ENCODE measurements at regions not wholly inside any gene's neighbourhood (a gene's known extent, or its start where the extent isn't known, plus 50 kb on each side); places are given as distances from the start of the nearest gene placed in this dataset.

DNA sequence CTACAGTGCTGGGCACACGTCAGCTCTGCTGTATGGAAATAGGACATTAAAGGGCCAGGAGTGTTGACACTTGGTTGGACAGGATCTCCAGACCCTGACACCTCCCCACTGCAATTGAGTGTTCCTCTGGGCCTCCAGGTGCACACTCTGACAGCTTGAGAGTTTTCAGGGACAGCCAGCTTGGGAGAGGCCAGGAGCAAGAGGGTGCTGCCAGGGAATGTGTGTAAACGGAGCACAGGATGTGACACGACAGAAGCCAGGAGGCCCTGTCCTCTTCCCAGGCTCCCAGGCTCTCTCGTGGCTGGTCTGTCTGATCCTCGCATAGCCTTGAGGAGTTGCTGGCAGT lies 318.1 kb upstream of the HS6ST1 start:
- no peaks in the 10 kb centered on the region for H3K27me3 Mint-ChIP-seq
- H3K9me3 Mint-ChIP-seq: no peaks in the 10 kb centered on the region
- H3K36me3 Mint-ChIP-seq: no peaks in the 10 kb centered on the region
- H3K4me3 Mint-ChIP-seq: no peak overlapping the region
- H3K4me1 Mint-ChIP-seq: no peaks in the 10 kb centered on the region
- H3K27ac Mint-ChIP-seq: no peak overlapping the region

DNA sequence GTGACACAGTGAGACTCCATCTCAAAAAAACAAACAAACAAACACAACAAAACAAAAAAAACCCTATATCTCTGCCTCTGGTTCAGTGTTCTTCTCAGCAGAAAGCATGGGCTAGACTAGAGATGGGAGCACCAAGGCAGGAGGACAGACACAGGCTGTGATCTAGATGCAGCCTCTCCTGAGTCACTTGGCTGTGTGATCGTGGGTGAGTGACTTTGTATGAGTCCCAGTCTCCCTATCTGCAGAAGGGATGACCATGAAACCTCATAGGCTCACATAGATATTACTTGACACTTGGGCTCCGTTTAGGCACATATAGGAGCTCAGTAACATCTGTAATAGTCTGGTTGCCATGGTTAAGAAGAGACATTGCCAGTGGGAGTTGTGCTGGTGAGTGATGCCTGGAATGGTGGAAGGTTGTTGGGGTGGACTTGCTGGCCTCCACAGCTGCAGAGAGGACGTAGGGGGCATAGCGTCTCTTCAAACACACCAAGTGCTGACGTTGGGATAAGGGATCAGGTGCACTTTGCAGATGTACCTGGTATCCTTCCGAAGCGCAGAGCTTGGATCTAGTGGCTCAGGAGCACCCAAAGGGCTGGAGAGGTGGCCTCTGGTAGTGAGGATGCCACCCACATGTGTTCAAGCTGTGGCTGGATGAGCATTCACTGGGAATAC lies 318.9 kb upstream of the HS6ST1 start:
- no peaks in the 10 kb centered on the region for H3K27me3 Mint-ChIP-seq
- H3K4me1 Mint-ChIP-seq: no peaks in the 10 kb centered on the region
- H3K36me3 Mint-ChIP-seq: no peaks in the 10 kb centered on the region
- no peak overlapping the region for H3K27ac Mint-ChIP-seq
- no peaks in the 10 kb centered on the region for H3K9me3 Mint-ChIP-seq
- H3K4me3 Mint-ChIP-seq: no peak overlapping the region

DNA sequence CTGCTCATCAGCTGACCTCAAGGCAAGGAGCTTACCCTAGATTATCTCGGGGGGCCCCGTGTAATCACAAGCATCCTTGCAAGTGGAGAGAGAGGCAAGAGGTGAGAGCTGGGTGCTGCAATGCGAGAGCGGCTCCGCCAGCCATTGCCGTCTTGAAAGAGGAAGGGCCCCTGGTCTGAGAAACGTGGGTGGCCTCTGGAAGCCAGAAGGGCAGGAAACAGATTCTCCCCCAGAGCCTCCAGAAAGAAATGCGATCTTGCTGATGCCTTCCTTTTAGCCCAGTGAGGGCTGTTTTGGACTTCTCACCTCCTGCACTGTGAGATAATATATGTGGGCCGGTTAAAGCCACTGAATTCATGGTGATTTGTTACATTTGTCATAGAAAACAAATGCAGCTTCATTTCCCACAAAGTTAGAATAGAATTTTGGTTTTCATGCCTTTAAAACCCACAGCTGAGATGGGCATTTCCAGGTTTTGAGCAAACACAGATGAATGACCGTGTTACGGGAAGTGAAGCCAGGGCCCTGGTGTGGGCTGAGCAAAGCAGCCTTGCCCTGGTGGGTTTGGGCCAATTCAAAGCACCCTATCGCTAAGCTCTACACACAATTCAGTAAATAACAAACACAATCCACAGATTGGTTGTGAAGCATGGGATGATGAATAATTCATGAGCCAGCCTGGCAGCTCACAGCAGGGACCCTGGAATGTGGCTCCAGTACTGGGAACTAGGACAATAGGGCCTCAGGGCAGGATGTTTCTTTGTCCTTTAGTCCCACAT lies 319.9 kb upstream of the HS6ST1 start:
- Mint-ChIP-seq H3K9me3 (no peaks in the 10 kb centered on the region), H3K36me3 (no peaks in the 10 kb centered on the region), H3K4me3 (no peak overlapping the region), H3K27me3 (no peaks in the 10 kb centered on the region), H3K27ac (no peak overlapping the region), H3K4me1 (no peaks in the 10 kb centered on the region)

DNA sequence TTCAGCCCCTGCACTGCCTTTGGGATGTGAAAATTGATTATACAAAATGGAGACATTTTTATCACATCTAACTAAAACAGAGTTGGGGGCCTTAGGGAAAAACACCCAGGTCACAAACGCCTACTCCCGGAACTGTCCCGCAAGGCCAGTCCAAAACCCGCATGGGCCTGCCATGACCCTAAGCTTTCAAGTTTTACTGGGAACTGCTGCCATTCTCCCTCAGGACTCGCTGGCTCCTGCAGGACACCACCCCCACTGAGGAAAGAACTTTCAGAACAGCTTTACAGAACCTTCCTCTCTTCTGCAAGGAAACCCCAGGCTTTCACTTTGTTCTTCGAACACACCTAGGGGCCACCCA lies 320.4 kb upstream of the HS6ST1 start:
- Mint-ChIP-seq H3K4me1 (no peaks in the 10 kb centered on the region), H3K27ac (no peak overlapping the region), H3K4me3 (no peak overlapping the region), H3K36me3 (no peaks in the 10 kb centered on the region), H3K9me3 (no peaks in the 10 kb centered on the region), H3K27me3 (no peaks in the 10 kb centered on the region)

DNA sequence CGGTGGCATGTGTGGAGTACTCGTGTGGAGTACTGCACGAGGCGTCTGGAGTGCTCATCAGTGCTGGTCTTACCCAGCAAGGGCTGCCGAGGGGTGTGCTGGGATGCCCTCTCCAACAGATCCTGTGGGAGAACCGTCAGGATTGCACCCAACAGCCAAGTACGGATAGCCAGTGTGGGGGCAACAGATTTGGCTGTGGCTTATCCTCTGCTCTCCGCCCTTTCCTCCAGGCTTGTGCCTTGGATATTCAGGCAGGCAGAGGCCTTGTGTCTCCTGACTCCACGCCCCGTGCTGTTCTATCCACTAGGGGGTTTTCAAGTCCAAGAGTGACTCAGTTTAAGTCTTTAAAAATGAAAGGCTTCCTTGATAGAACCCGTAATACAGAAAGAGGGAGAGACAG lies 321.0 kb upstream of the HS6ST1 start:
- Mint-ChIP-seq H3K9me3 (no peaks in the 10 kb centered on the region), H3K27me3 (no peaks in the 10 kb centered on the region), H3K4me3 (no peak overlapping the region), H3K4me1 (no peaks in the 10 kb centered on the region), H3K36me3 (no peaks in the 10 kb centered on the region), H3K27ac (no peak overlapping the region)

DNA sequence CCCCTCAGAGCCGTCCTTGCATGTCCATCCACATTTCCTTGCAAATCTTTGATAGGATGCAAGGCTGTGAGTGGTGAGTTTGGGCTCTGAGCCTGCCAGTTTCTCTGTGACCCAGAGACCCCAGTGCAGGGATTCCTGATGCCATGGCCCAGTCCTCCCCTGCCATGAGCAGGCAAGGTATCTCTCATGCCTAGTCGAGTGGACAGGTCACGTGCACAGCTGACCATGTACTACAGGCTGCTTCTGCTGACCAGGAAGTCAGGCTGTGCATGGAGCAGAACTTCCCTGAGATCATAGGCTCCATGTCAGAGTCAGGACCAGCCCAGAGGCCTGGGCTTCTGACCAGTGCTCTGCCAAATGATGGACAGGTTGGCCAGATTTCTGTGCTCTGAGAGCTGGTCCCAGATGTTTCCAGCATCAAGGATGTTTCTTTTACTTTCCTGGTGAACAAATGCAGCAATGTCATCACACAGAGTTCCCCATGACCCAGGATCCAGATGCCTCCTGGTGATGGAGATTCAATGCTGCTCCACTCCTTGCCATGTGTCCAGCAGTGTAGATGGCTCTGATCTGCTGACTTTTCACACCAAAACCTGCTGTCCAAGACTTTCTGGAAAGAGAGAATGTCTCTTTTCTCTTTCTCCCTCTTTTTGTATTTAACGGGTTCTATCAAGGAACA lies 321.6 kb upstream of the HS6ST1 start:
- no peaks in the 10 kb centered on the region for H3K36me3 Mint-ChIP-seq
- H3K27ac Mint-ChIP-seq: no peak overlapping the region
- no peaks in the 10 kb centered on the region for H3K27me3 Mint-ChIP-seq
- H3K4me1 Mint-ChIP-seq: no peaks in the 10 kb centered on the region
- H3K9me3 Mint-ChIP-seq: no peaks in the 10 kb centered on the region
- H3K4me3 Mint-ChIP-seq: no peak overlapping the region

DNA sequence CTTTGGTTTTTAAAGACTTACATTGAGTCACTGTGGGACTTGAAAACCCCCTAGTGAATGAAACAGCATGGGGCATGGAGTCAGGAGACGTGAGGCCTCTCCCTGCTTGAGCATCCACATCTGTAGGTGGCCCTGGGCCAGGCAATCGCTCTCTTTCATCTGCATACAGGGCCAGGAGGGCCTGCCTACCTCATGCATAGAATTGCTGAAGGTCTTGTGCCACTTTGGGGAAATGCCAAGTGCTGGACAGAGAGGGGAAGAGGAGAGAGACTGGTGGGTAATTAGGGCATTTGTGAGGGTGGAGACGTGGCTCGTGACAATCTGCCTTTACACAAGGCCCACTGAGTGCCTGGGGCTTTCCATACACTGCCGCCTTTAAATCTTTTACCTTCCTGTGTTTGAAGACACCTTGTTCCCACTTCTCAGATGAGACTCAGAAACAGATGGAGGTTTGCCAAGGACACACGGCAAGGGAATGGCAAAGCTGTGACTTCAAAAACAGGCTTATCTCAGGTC lies 322.2 kb upstream of the HS6ST1 start:
- Mint-ChIP-seq H3K9me3 (no peaks in the 10 kb centered on the region), H3K4me3 (no peak overlapping the region), H3K4me1 (no peaks in the 10 kb centered on the region), H3K27ac (no peak overlapping the region), H3K27me3 (no peaks in the 10 kb centered on the region), H3K36me3 (no peaks in the 10 kb centered on the region)

DNA sequence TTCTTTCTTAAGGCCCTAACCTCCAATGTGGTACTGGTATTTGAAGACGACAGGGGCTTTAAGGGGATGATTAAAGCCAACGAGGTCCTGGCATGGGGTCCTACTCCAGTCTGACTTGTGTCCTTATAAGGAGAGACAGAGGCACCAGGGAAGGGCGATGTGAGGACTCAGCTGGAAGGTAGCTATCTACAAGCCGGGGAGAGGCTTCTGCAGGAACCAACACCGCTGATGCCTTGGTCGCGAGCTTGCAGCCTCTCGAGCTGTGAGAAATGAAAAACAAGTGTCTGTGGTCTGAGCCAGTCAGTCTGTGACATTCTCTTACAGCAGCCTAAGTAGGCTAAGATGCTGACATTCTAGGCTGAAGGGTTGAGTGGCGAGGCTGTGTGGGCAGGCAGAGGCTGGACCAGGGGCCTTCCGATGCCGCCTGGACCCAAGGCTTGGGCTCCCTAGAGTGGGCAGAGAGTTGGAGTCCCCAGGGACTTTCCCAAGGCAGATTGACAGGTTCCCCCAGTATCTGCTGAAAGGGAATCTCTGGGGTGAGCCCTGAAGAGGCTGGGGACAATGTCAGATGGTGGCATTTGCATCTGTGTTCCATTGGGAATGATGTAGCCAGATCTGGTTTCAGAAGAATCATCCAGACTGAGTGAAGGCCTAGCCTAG lies 322.9 kb upstream of the HS6ST1 start:
- no peaks in the 10 kb centered on the region for H3K9me3 Mint-ChIP-seq
- H3K27ac Mint-ChIP-seq: no peak overlapping the region
- H3K4me3 Mint-ChIP-seq: no peak overlapping the region
- no peaks in the 10 kb centered on the region for H3K4me1 Mint-ChIP-seq
- H3K36me3 Mint-ChIP-seq: no peaks in the 10 kb centered on the region
- no peaks in the 10 kb centered on the region for H3K27me3 Mint-ChIP-seq

DNA sequence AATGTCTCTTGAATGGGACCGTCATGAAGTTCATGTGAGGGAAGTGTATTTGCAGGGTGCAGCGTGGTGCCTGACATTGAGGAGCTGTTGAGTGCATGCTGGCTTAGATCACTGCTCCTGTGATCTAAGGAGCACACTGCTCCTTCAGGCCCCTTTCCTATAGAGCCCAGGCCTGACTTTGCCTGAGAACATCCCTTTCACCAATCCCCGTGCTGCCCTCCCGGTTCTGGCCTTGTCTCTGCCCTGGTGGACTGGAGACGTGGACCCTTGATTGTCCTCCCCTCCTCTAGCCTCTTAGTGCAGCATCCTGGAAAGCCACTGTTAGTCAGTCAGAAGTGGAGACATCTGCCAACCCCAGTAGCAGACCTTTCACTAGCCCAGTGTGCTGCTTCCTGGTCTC lies 323.6 kb upstream of the HS6ST1 start:
- Mint-ChIP-seq H3K27me3 (no peaks in the 10 kb centered on the region), H3K36me3 (no peaks in the 10 kb centered on the region), H3K4me3 (no peak overlapping the region), H3K27ac (no peak overlapping the region), H3K4me1 (no peaks in the 10 kb centered on the region), H3K9me3 (no peaks in the 10 kb centered on the region)

DNA sequence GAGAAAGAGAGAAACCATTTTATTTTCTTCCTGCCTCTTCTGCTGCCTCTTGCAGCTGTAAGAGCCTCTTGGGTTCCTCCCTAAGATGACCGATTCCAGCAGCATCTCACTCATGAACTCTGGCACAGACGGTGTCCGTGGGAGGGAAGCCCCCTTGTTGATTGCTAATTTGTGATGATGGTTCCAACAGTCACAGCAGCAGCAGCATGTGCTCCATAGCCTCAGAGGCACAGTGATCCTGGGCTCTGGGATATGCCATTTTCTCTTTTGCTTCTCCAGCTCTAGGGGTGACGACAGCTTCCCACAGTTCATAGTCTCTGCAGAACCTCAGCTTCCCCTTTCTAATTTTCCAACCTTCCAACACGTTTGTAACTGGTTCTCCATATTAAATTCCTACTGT lies 324.2 kb upstream of the HS6ST1 start:
- Mint-ChIP-seq H3K27ac (no peak overlapping the region), H3K9me3 (no peaks in the 10 kb centered on the region), H3K4me1 (no peaks in the 10 kb centered on the region), H3K36me3 (no peaks in the 10 kb centered on the region), H3K4me3 (no peak overlapping the region), H3K27me3 (no peaks in the 10 kb centered on the region)

DNA sequence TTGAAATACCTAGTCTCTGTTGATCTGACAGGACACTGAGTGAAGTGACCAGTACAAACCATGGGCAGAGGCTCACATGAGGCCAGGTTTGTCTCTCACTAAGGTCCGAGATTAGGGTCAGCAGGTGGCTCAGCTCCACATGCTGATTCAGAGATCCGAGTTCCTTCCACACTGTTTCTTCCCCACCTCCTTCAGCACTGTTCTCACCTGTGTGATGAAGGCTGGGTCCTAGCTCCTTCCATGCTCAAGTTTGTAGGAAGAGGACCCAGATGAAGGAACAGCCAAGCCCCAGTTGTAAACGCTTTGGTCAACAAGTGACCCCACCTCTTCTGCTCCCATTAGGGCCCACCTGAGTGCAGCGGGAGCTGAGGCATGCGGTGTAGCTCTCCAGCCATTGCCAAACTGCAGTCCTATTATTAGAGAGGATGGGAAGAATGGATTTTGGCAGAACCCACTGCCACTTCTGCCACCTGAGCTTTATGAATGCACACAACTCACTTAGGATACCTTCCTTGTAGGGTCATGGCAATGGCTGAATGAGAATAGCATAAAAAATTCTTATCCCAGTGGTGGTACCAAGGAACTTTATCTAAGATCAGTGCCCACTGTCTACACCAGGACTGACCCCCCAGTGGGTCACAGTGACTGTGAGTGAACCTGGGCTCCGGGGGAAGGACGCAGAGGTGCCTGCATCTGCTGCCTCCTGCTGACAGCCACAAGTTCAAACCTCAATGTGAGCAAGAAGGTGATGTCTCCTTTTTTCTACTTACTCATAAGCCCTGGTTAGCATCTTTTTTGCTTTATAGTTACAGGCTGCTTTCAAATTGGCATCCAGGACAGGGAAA lies 324.8 kb upstream of the HS6ST1 start:
- Mint-ChIP-seq H3K27me3 (no peaks in the 10 kb centered on the region), H3K36me3 (no peaks in the 10 kb centered on the region), H3K27ac (no peak overlapping the region), H3K4me1 (no peaks in the 10 kb centered on the region), H3K4me3 (no peak overlapping the region), H3K9me3 (no peaks in the 10 kb centered on the region)

DNA sequence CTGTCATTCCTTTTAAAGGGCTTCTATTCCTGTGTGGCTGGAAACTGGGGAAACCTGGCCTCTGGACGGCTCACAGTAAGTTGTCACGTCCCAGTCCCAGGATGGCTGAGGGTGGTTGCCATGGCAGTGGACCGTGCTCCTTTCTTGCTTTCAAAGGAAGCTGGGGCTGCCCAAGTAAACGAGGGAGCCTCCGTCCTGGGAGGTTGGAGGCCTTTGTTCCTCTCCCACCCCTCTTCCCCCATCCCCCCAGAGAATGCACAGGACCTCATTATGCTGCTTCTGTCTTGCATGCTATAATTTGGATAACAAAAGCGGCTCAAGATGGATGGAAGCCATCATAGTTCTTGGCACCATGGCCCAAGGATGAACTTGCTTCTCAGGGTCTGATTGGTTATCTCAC lies 325.5 kb upstream of the HS6ST1 start:
- Mint-ChIP-seq H3K27me3 (no peaks in the 10 kb centered on the region), H3K4me3 (no peak overlapping the region), H3K4me1 (no peaks in the 10 kb centered on the region), H3K36me3 (no peaks in the 10 kb centered on the region), H3K9me3 (no peaks in the 10 kb centered on the region), H3K27ac (no peak overlapping the region)

DNA sequence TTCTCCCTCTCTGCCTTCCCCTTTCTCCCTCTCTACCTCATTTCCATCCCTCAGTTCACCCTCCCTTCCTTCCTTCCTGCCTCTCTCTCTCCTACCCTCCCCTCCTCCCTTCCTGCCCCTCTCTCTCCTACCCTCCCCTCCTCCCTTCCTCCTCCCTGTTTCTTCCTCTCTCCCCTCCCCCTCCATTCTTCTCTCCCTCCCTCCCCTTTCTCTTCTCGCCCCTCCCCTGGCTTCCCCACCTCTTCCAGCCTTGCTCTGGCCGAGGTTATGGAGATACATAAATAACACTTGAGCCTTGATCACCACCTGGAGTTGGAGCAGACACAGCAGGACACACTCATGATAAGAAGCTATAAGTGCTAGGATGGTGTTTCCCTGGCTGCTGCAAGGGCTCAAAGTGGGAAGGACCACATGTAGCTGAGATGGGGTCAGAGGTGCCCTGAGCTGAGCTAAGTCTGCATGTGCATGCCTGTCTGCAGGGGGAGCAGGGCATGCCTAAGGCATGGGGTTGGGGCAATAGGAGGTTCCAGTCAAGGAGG lies 326.1 kb upstream of the HS6ST1 start:
- Mint-ChIP-seq H3K4me1 (no peaks in the 10 kb centered on the region), H3K27me3 (no peaks in the 10 kb centered on the region), H3K9me3 (no peaks in the 10 kb centered on the region), H3K27ac (no peak overlapping the region), H3K4me3 (no peak overlapping the region), H3K36me3 (no peaks in the 10 kb centered on the region)

DNA sequence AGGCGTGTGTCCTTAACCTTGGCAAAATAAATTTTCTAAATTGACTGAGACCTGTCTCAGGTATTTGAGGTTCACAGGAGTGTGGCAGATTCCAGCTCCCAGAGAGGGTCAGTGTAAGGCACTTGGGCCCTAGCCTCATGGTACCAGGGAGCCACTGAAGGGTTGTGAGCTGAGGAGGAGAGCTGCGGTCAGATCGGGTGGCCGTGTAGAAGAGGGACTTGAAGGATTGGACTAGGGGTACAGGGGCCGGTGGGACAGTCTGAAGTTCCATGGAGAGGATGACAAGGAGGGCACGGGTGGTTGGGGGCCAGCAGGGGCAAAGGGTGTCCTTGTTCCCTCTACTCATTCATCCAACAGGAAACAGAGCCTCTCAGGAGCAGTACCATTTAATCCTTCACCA lies 327.0 kb upstream of the HS6ST1 start:
- Mint-ChIP-seq H3K4me3 (no peak overlapping the region), H3K9me3 (no peaks in the 10 kb centered on the region), H3K4me1 (no peaks in the 10 kb centered on the region), H3K27ac (no peak overlapping the region), H3K36me3 (no peaks in the 10 kb centered on the region), H3K27me3 (no peaks in the 10 kb centered on the region)

DNA sequence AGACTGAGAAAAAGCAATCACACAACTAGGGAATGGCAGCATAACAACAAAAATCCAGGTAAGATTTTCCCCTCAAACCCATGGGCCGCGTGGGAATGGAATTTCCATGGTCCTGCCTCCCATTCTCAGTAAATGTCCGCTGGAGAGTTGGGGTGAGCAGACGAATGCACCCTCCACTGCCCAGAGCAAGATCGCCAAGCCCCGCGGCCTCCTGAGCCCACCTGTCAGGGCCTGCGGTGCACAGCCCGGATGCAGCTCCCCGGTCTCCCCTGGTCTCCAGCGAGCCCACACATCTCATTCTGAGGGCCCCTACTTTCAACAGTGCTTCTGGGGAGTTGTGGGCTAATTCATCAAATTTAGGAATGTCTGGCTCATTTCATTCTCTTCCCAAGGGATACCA lies 327.4 kb upstream of the HS6ST1 start:
- H3K27ac Mint-ChIP-seq: no peak overlapping the region
- H3K4me1 Mint-ChIP-seq: no peaks in the 10 kb centered on the region
- no peak overlapping the region for H3K4me3 Mint-ChIP-seq
- no peaks in the 10 kb centered on the region for H3K9me3 Mint-ChIP-seq
- no peaks in the 10 kb centered on the region for H3K36me3 Mint-ChIP-seq
- H3K27me3 Mint-ChIP-seq: no peaks in the 10 kb centered on the region

Measured in activated naive CD4-positive, alpha-beta T cell treated with anti-CD3 and anti-CD28 coated beads, Interleukin-2, amount 50 U/mL, for 24 hours (primary cell).